K562 (cell line): ENCODE measurements at regions not wholly inside any gene's neighbourhood (a gene's known extent, or its start where the extent isn't known, plus 50 kb on each side); places are given as distances from the start of the nearest gene placed in this dataset.

Source experiments
- ATAC-seq: fragments of 200-7000 bp; cut with Tn5 transposase; 3 replicates; pipeline ENCODE4 v1.9.1; 2020; ENCODE audit warnings: moderate library complexity
- BruUV-seq: library from RNA; stranded (reverse); fragments of 400-500 nt; replicated peaks from 2 replicates; lab custom pipeline; 2021; lab: Mats Ljungman, UMichigan
- CTCF ChIA-PET: fragments of 300-600 bp; formaldehyde crosslinking; extraction: SDS; loops from one replicate; lab custom pipeline; 2021; ENCODE audit warnings: low intra/inter-chr PET ratio; lab: Yijun Ruan, JAX
- POLR2A ChIA-PET: fragments of 300-600, 350-650 bp; sonication (Branson Sonifier 250); formaldehyde crosslinking; extraction: SDS; loops from one replicate; lab custom pipeline; 2021; ENCODE audit warnings: antibody characterized with exemption, inconsistent platforms; lab: Yijun Ruan, JAX
- DNase-seq, 4 experiments: peaks; one replicate each; pipeline versions ENCODE4 v3.0.0 to v3.0.0-alpha.2; 2011 to 2018; ENCODE audit warnings: low spot score in 3 of 4, mixed read lengths in 3 of 4; ENCODE audit errors: extremely low read depth in 1 of 4
- FAIRE-seq: peaks from 2 replicates; lab custom pipeline; 2011; peaks lifted over from hg19 to GRCh38; lab: Jason Lieb, UNC
- H2AFZ ChIP-seq: 2 replicates; pipeline ENCODE4 v1.6.0; 2011; ENCODE audit warnings: low read depth, low read length, control low read depth, inconsistent platforms
- H3K27ac ChIP-seq: fragments of 200-600 bp; 3 replicates; pipeline ENCODE4 v1.8.0; 2011; ENCODE audit warnings: low read depth, mild to moderate bottlenecking, control low read depth, inconsistent platforms, low read length, moderate library complexity, mixed read lengths; ENCODE audit errors: extremely low read depth
- H3K27me3 ChIP-seq, 2 experiments: fragments of 300-600 bp in 1 of 2; 2 replicates in 1 of 2; 3 replicates in 1 of 2; pipeline versions ENCODE4 v1.6.0 to v1.8.0; 2011; ENCODE audit warnings: inconsistent platforms in 2 of 2, low read length in 2 of 2, mild to moderate bottlenecking in 1 of 2, mixed read lengths in 1 of 2, moderate library complexity in 1 of 2; ENCODE audit not compliant: control insufficient read depth in 2 of 2, insufficient read depth in 2 of 2
- H3K36me3 ChIP-seq: fragments of 300-600 bp; 3 replicates; pipeline ENCODE4 v1.8.0; 2011; ENCODE audit warnings: mild to moderate bottlenecking, low read length, inconsistent platforms; ENCODE audit not compliant: control insufficient read depth, insufficient read depth
- H3K4me1 ChIP-seq, 2 experiments: fragments of 200-600 bp in 1 of 2; replicated peaks in 1 of 2; 2 replicates in 1 of 2; 3 replicates in 1 of 2; pipeline versions ENCODE4 v1.5.1 to v1.8.0; 2011; ENCODE audit warnings: inconsistent platforms in 2 of 2, low read length in 2 of 2, mild to moderate bottlenecking in 1 of 2, mixed read lengths in 1 of 2, moderate library complexity in 1 of 2; ENCODE audit not compliant: control insufficient read depth in 2 of 2, insufficient read depth in 2 of 2
- H3K4me2 ChIP-seq: 2 replicates; pipeline ENCODE4 v1.6.1; 2011; ENCODE audit warnings: low read length, control low read depth, inconsistent platforms, mixed read lengths; ENCODE audit not compliant: insufficient read depth
- H3K4me3 ChIP-seq: fragments of 200-600 bp; sonication (generic), shearing (Covaris generic); 2 replicates; pipeline ENCODE4 v1.5.1; 2016; ENCODE audit warnings: control low read depth, inconsistent platforms
- H3K79me2 ChIP-seq: fragments of 200-600 bp; 3 replicates; pipeline ENCODE4 v1.8.0; 2011; ENCODE audit warnings: low read length, inconsistent platforms; ENCODE audit not compliant: control insufficient read depth, insufficient read depth
- H3K9ac ChIP-seq, 2 experiments: 2 replicates each; pipeline versions ENCODE4 v1.6.0 to v1.6.1; 2011; ENCODE audit warnings: low read depth in 2 of 2, low read length in 2 of 2, control low read depth in 1 of 2, inconsistent platforms in 1 of 2, mild to moderate bottlenecking in 1 of 2, mixed read lengths in 1 of 2; ENCODE audit not compliant: insufficient read depth in 1 of 2
- H3K9me1 ChIP-seq: one replicate; pipeline ENCODE4 v1.6.0; 2011; ENCODE audit warnings: inconsistent platforms, mild to moderate bottlenecking, low read length, moderate library complexity; ENCODE audit not compliant: control insufficient read depth, insufficient read depth
- H3K9me3 ChIP-seq: replicated peaks from 2 replicates; pipeline ENCODE4 v1.5.1; 2011; ENCODE audit warnings: low read depth, low read length, inconsistent platforms; ENCODE audit not compliant: control insufficient read depth, insufficient read depth
- H4K20me1 ChIP-seq: replicated peaks from 2 replicates; pipeline ENCODE4 v1.6.1; 2011; ENCODE audit warnings: low read length, inconsistent platforms, mixed read lengths; ENCODE audit not compliant: control insufficient read depth, insufficient read depth
- BCOR ChIP-seq: fragments of 450-650 bp; IDR thresholded peaks from 2 replicates; pipeline ENCODE4 v1.6.1; 2016
- PHB2 ChIP-seq: fragments of 450-650 bp; IDR thresholded peaks from 2 replicates; pipeline ENCODE4 v1.6.1; 2017; ENCODE audit warnings: low read depth
- PPARD ChIP-seq: fragments of 250-450 bp; sonication (Bioruptor Pico); IDR thresholded peaks from 2 replicates; pipeline ENCODE4 v1.8.0; 2022; ENCODE audit warnings: inconsistent platforms, mild to moderate bottlenecking, moderate library complexity
- TAF7 ChIP-seq: fragments of 450-650 bp; IDR thresholded peaks from 2 replicates; pipeline ENCODE4 v1.6.1; 2016; ENCODE audit warnings: missing genetic modification characterization, missing compliant biosample characterization
- TBP ChIP-seq: optimal IDR thresholded peaks from 2 replicates; pipeline ENCODE3; 2011; ENCODE audit warnings: low read depth, low read length, improper control_type of control experiment
- YY1 ChIP-seq, 3 experiments: IDR thresholded peaks; 2 replicates each; pipeline ENCODE4 v1.6.1; 2011; ENCODE audit warnings: low read length in 2 of 3, mild to moderate bottlenecking in 2 of 3, moderate library complexity in 2 of 3, borderline replicate concordance in 1 of 3, control low read depth in 1 of 3, low read depth in 1 of 3; ENCODE audit not compliant: insufficient read depth in 3 of 3, insufficient replicate concordance in 2 of 3, control insufficient read depth in 1 of 3, insufficient read length in 1 of 3; ENCODE audit errors: extremely low read depth in 1 of 3
- ZNF444 ChIP-seq: fragments of 250-450 bp; sonication (Bioruptor Pico); IDR thresholded peaks from 2 replicates; pipeline ENCODE4 v1.4.0; 2020; ENCODE audit warnings: mild to moderate bottlenecking, moderate library complexity
- WGBS: fragments of 100-300 bp; shearing (Covaris generic); methylation state at CpG from one replicate; pipeline ENCODE4 v1.1.6; 2016; ENCODE audit warnings: low coverage, mixed read lengths; ENCODE audit not compliant: insufficient coverage; ENCODE audit errors: missing lambda C conversion rate; 5-methylcytosine and 5-hydroxymethylcytosine counted together
- in situ Hi-C: fragments of 300-500 bp; cut with MboI; formaldehyde crosslinking; loops from 4 replicates; pipeline ENCODE4 v1.15.0; 2018; ENCODE audit warnings: inconsistent platforms, mixed read lengths
- intact Hi-C: fragments of 100-400 bp; cut with micrococcal nuclease; formaldehyde crosslinking; loops from 2 replicates; pipeline ENCODE4 v1.14.2; 2022
- TF ChIP-seq, protein P1 (sequence below): fragments of 200-800 bp; sonication (Bioruptor generic); IDR thresholded peaks from 2 replicates; pipeline ENCODE4 v1.6.1; 2017; ENCODE audit warnings: missing genetic modification characterization, missing compliant biosample characterization
- TF ChIP-seq, protein P2 (sequence below): fragments of 250-450 bp; sonication (Bioruptor Pico); IDR thresholded peaks from 2 replicates; pipeline ENCODE4 v1.5.0; 2021
- TF ChIP-seq, protein P3 (sequence below): fragments of 450-650 bp; formaldehyde crosslinking; IDR thresholded peaks from 2 replicates; pipeline ENCODE4 v1.4.0; 2020; ENCODE audit warnings: mild to moderate bottlenecking, mixed read lengths

DNA sequence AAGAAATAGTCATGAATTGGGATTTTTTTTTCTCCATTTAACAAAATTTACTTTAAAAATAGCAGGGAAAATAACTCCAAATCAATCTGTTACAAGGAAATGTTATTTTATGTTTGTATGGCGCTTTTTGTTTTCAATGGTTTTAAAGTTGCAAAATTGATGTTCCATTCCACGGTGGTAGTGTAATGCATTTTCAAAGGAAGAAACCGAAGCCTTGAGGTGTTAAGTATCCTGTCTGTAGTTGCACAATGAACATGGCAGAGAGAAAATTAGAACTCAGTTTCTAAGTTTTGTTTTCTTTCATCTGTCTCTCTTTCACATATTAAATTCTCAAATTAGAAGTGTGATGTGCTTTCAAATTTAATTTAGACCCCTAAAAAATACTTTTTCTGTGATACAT lies 841.8 kb downstream of the USP25 start:
- BruUV-seq = no TSS peak
- ChIA-PET POLR2A (no interaction called here), CTCF (no interaction called here)
- Histone ChIP-seq H3K36me3 (no peaks in the 10 kb centered on the region), H4K20me1 (no peaks in the 10 kb centered on the region), H3K9me1 (no peaks in the 10 kb centered on the region), H3K27ac (no peak overlapping the region), H3K9ac (no peak overlapping the region), H3K9me3 (no peaks in the 10 kb centered on the region), H2AFZ (no peak overlapping the region), H3K79me2 (no peaks in the 10 kb centered on the region), H3K4me2 (no peak overlapping the region), H3K27me3 (no peaks in the 10 kb centered on the region), H3K4me1 (no peaks in the 10 kb centered on the region), H3K4me3 (no peak overlapping the region)
- intact Hi-C loops = no loop called here
- TF ChIP-seq, protein P1, sequence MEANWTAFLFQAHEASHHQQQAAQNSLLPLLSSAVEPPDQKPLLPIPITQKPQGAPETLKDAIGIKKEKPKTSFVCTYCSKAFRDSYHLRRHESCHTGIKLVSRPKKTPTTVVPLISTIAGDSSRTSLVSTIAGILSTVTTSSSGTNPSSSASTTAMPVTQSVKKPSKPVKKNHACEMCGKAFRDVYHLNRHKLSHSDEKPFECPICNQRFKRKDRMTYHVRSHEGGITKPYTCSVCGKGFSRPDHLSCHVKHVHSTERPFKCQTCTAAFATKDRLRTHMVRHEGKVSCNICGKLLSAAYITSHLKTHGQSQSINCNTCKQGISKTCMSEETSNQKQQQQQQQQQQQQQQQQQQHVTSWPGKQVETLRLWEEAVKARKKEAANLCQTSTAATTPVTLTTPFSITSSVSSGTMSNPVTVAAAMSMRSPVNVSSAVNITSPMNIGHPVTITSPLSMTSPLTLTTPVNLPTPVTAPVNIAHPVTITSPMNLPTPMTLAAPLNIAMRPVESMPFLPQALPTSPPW (CRISPR knock-in tag) = no peak
- no peak for TF ChIP-seq PPARD (CRISPR knock-in tag)
- TF ChIP-seq TBP = no peak
- no peak for TF ChIP-seq ZNF444 (CRISPR knock-in tag)
- TF ChIP-seq YY1 (IDR thresholded peaks at IDR 0.05; ENCODE audit: borderline replicate concordance in 1 of 3, control insufficient read depth in 1 of 3, extremely low read depth in 1 of 3, insufficient read depth in 3 of 3, insufficient read length in 1 of 3, insufficient replicate concordance in 2 of 3, low read depth in 1 of 3, low read length in 2 of 3) = no peak
- TF ChIP-seq, protein P2, sequence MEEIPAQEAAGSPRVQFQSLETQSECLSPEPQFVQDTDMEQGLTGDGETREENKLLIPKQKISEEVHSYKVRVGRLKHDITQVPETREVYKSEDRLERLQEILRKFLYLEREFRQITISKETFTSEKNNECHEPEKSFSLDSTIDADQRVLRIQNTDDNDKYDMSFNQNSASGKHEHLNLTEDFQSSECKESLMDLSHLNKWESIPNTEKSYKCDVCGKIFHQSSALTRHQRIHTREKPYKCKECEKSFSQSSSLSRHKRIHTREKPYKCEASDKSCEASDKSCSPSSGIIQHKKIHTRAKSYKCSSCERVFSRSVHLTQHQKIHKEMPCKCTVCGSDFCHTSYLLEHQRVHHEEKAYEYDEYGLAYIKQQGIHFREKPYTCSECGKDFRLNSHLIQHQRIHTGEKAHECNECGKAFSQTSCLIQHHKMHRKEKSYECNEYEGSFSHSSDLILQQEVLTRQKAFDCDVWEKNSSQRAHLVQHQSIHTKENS (CRISPR knock-in tag) = no peak
- no peak for TF ChIP-seq BCOR
- TF ChIP-seq, protein P3, sequence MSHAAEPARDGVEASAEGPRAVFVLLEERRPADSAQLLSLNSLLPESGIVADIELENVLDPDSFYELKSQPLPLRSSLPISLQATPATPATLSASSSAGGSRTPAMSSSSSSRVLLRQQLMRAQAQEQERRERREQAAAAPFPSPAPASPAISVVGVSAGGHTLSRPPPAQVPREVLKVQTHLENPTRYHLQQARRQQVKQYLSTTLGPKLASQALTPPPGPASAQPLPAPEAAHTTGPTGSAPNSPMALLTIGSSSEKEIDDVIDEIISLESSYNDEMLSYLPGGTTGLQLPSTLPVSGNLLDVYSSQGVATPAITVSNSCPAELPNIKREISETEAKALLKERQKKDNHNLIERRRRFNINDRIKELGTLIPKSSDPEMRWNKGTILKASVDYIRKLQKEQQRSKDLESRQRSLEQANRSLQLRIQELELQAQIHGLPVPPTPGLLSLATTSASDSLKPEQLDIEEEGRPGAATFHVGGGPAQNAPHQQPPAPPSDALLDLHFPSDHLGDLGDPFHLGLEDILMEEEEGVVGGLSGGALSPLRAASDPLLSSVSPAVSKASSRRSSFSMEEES (CRISPR knock-in tag) = no peak
- TF ChIP-seq PHB2 = no peak
- no peak for TF ChIP-seq TAF7 (tag)
- no peak for DNase-seq
- no peak for ATAC-seq
- no peak for FAIRE-seq
- in situ Hi-C loops = no loop called here
- 0% methylated on average over 3 of the region's 3 CpGs for WGBS
